HepG2 (cell line): ENCODE measurements at regions not wholly inside any gene's neighbourhood (a gene's known extent, or its start where the extent isn't known, plus 50 kb on each side); places are given as distances from the start of the nearest gene placed in this dataset.

Experiments used
- ASH2L ChIP-seq: fragments of 300-600, 200-600 bp; sonication (generic); IDR thresholded peaks from 2 replicates; pipeline ENCODE4 v1.7.0; 2017; ENCODE audit warnings: low read depth, mild to moderate bottlenecking, moderate library complexity, mixed read lengths, low read length; ENCODE audit not compliant: insufficient read length
- EZH2 ChIP-seq: conservative IDR thresholded peaks from 2 replicates; pipeline ENCODE4 v1.6.1; 2012; ENCODE audit warnings: mild to moderate bottlenecking, low read depth, low read length, moderate library complexity
- FOSL2 ChIP-seq: sonication (generic); formaldehyde crosslinking; IDR thresholded peaks from 2 replicates; pipeline ENCODE4 v1.4.0; 2020; ENCODE audit warnings: missing genetic modification reagents
- PHF20 ChIP-seq: sonication (generic); formaldehyde crosslinking; IDR thresholded peaks from 2 replicates; pipeline ENCODE4 v1.5.0; 2020; ENCODE audit warnings: mild to moderate bottlenecking, missing genetic modification reagents
- POLR2A ChIP-seq, 2 experiments: IDR thresholded peaks; 2 replicates each; pipeline ENCODE4 v1.6.1; 2011; ENCODE audit warnings: low read depth in 2 of 2, low read length in 2 of 2, mild to moderate bottlenecking in 1 of 2, moderate library complexity in 1 of 2; ENCODE audit not compliant: insufficient read depth in 1 of 2
- POLR2AphosphoS5 ChIP-seq: IDR thresholded peaks from 2 replicates; pipeline ENCODE4 v1.6.1; 2012; ENCODE audit warnings: low read depth, low read length
- ZNF10 ChIP-seq: sonication (generic); formaldehyde crosslinking; IDR thresholded peaks from 2 replicates; pipeline ENCODE4 v1.4.0; 2020; ENCODE audit warnings: mild to moderate bottlenecking, low read depth, missing genetic modification reagents, borderline replicate concordance
- ZNF143 ChIP-seq: sonication (generic); formaldehyde crosslinking; IDR thresholded peaks from 2 replicates; pipeline ENCODE4 v1.4.0; 2020; ENCODE audit warnings: missing genetic modification reagents
- ZNF317 ChIP-seq: sonication (generic); formaldehyde crosslinking; IDR thresholded peaks from 2 replicates; pipeline ENCODE4 v1.5.0; 2020; ENCODE audit warnings: mild to moderate bottlenecking, missing genetic modification reagents
- ZNF616 ChIP-seq: sonication (generic); formaldehyde crosslinking; IDR thresholded peaks from 2 replicates; pipeline ENCODE4 v1.5.0; 2020; ENCODE audit warnings: low read depth, mild to moderate bottlenecking, missing genetic modification reagents
- TF ChIP-seq, protein P1 (sequence below): IDR thresholded peaks from 2 replicates; pipeline ENCODE4 v1.6.1; 2012; ENCODE audit warnings: inconsistent platforms
- TF ChIP-seq, protein P2 (sequence below): sonication (generic); formaldehyde crosslinking; IDR thresholded peaks from 2 replicates; pipeline ENCODE4 v1.4.0; 2020; ENCODE audit warnings: mild to moderate bottlenecking, low read depth, missing genetic modification reagents
- TF ChIP-seq, protein P3 (sequence below), 2 experiments: IDR thresholded peaks; 2 replicates each; pipeline ENCODE4 v1.6.1; 2011 to 2012; ENCODE audit warnings: low read length in 2 of 2, borderline replicate concordance in 1 of 2, low read depth in 1 of 2, mild to moderate bottlenecking in 1 of 2, moderate library complexity in 1 of 2

DNA sequence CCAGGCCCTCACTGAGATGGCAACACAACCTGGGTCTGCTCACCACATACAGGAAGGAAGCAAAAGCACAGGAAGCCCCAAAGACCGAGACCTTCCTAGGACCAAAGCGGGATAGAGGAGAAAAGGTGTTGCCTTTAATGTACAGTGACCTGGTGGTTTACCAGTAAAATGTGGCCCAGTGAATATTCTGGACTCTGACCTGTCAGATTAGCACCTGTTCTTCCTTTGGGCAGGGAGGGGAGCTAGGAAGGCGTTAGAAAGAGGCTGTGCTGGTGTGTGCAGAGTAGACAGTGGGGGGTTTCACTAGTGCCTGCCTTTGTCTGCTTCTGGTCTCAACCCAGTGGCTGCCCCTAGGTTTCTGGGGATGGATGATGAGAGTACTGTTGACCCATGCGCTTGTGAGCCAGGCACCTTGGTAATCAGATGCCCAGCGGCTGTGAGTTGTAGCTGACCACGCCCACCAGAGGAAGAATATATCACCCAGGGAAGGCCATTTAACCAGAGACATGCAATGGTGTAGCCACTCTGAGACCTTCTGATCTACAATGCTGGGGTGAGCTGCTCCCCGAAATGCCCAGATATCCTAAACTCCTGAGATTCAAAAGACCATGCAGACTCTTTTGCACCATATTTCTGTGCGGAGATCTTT is 90.1 kb upstream of the NEO1 start:
- TF ChIP-seq, protein P1, sequence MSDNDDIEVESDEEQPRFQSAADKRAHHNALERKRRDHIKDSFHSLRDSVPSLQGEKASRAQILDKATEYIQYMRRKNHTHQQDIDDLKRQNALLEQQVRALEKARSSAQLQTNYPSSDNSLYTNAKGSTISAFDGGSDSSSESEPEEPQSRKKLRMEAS, result no peak
- TF ChIP-seq POLR2AphosphoS5 (no peak), PHF20 (CRISPR knock-in tag) (no peak), EZH2 (no peak), ZNF143 (CRISPR knock-in tag) (no peak), POLR2A (IDR thresholded peaks at IDR 0.05; ENCODE audit: insufficient read depth in 1 of 2, low read depth in 2 of 2, low read length in 2 of 2) (no peak), FOSL2 (CRISPR knock-in tag) (no peak), ZNF616 (no peak), ZNF317 (no peak), ZNF10 (CRISPR knock-in tag) (no peak), ASH2L (no peak)
- TF ChIP-seq, protein P2, sequence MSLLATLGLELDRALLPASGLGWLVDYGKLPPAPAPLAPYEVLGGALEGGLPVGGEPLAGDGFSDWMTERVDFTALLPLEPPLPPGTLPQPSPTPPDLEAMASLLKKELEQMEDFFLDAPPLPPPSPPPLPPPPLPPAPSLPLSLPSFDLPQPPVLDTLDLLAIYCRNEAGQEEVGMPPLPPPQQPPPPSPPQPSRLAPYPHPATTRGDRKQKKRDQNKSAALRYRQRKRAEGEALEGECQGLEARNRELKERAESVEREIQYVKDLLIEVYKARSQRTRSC (CRISPR knock-in tag), result no peak
- TF ChIP-seq, protein P3, sequence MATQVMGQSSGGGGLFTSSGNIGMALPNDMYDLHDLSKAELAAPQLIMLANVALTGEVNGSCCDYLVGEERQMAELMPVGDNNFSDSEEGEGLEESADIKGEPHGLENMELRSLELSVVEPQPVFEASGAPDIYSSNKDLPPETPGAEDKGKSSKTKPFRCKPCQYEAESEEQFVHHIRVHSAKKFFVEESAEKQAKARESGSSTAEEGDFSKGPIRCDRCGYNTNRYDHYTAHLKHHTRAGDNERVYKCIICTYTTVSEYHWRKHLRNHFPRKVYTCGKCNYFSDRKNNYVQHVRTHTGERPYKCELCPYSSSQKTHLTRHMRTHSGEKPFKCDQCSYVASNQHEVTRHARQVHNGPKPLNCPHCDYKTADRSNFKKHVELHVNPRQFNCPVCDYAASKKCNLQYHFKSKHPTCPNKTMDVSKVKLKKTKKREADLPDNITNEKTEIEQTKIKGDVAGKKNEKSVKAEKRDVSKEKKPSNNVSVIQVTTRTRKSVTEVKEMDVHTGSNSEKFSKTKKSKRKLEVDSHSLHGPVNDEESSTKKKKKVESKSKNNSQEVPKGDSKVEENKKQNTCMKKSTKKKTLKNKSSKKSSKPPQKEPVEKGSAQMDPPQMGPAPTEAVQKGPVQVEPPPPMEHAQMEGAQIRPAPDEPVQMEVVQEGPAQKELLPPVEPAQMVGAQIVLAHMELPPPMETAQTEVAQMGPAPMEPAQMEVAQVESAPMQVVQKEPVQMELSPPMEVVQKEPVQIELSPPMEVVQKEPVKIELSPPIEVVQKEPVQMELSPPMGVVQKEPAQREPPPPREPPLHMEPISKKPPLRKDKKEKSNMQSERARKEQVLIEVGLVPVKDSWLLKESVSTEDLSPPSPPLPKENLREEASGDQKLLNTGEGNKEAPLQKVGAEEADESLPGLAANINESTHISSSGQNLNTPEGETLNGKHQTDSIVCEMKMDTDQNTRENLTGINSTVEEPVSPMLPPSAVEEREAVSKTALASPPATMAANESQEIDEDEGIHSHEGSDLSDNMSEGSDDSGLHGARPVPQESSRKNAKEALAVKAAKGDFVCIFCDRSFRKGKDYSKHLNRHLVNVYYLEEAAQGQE (IDR thresholded peaks at IDR 0.05; ENCODE audit: borderline replicate concordance in 1 of 2, low read depth in 1 of 2, low read length in 2 of 2), result no peak
